ENCODE measurements at regions not wholly inside any gene's neighbourhood (a gene's known extent, or its start where the extent isn't known, plus 50 kb on each side); places are given as distances from the start of the nearest gene placed in this dataset.
"Not testable (repeated sequence)": the region's sequence is repeated elsewhere in the genome, so short reads cannot be mapped to it uniquely, and the experiment has no call there.

GRCh38 chrX:850471-850916 is 219.9 kb downstream of the SHOX start:
- no peak overlapping the region for H3K4me3 ChIP-seq (ENCODE audit: low read depth, low read length)
- DNase-seq (ENCODE audit: low read depth) = no peak
- no peak for TF ChIP-seq CTCF (IDR thresholded peaks at IDR 0.05; ENCODE audit: low read depth, low read length, missing control alignments)
- in situ Hi-C loops (cut with HindIII; ENCODE audit: low sequenced_read_pairs) = no loop called here

GRCh38 chrX:848386-848785 is 217.8 kb downstream of the SHOX start:
- in situ Hi-C loops (cut with HindIII; ENCODE audit: low sequenced_read_pairs) = no loop called here
- H3K4me3 ChIP-seq (ENCODE audit: low read depth, low read length) = no peak overlapping the region
- no peak for DNase-seq (ENCODE audit: low read depth)
- TF ChIP-seq CTCF (IDR thresholded peaks at IDR 0.05; ENCODE audit: low read depth, low read length, missing control alignments) = no peak

GRCh38 chrX:843306-843705 is 212.7 kb downstream of the SHOX start:
- in situ Hi-C loops (cut with HindIII; ENCODE audit: low sequenced_read_pairs) = no loop called here
- no peak for DNase-seq (ENCODE audit: low read depth)
- TF ChIP-seq CTCF (IDR thresholded peaks at IDR 0.05; ENCODE audit: low read depth, low read length, missing control alignments) = no peak
- no peak overlapping the region for H3K4me3 ChIP-seq (ENCODE audit: low read depth, low read length)

GRCh38 chrX:840556-840955 is 210.0 kb downstream of the SHOX start:
- no peak for TF ChIP-seq CTCF (IDR thresholded peaks at IDR 0.05; ENCODE audit: low read depth, low read length, missing control alignments)
- no peak overlapping the region for H3K4me3 ChIP-seq (ENCODE audit: low read depth, low read length)
- in situ Hi-C loops (cut with HindIII; ENCODE audit: low sequenced_read_pairs) = no loop called here
- DNase-seq (ENCODE audit: low read depth) = no peak

GRCh38 chrX:838666-839065 is 208.1 kb downstream of the SHOX start:
- H3K4me3 ChIP-seq (ENCODE audit: low read depth, low read length); DNase-seq (ENCODE audit: low read depth); in situ Hi-C loops (cut with HindIII; ENCODE audit: low sequenced_read_pairs): not testable (repeated sequence)

- H3K4me3 ChIP-seq (ENCODE audit: low read depth, low read length); in situ Hi-C loops (cut with HindIII; ENCODE audit: low sequenced_read_pairs); DNase-seq (ENCODE audit: low read depth): not testable (repeated sequence)
These were observed 205.3 kb downstream of the SHOX start for GRCh38 chrX:835857-836256.

GRCh38 chrX:830532-830931 is 199.9 kb downstream of the SHOX start:
- H3K4me3 ChIP-seq (ENCODE audit: low read depth, low read length) = no peak overlapping the region
- in situ Hi-C loops (cut with HindIII; ENCODE audit: low sequenced_read_pairs) = no loop called here
- DNase-seq (ENCODE audit: low read depth) = no peak
- no peak for TF ChIP-seq CTCF (IDR thresholded peaks at IDR 0.05; ENCODE audit: low read depth, low read length, missing control alignments)

- H3K4me3 ChIP-seq (ENCODE audit: low read depth, low read length) = no peak overlapping the region
- in situ Hi-C loops (cut with HindIII; ENCODE audit: low sequenced_read_pairs) = no loop called here
- TF ChIP-seq CTCF (IDR thresholded peaks at IDR 0.05; ENCODE audit: low read depth, low read length, missing control alignments) = no peak
- no peak for DNase-seq (ENCODE audit: low read depth)
These were observed 198.6 kb downstream of the SHOX start for GRCh38 chrX:829145-829544.

All from astrocyte of the cerebellum (primary cell).